Activated effector memory CD4-positive, alpha-beta T cell treated with Interleukin-2 at 50 U/mL for 16 hours (primary cell): ENCODE measurements at regions not wholly inside any gene's neighbourhood (a gene's known extent, or its start where the extent isn't known, plus 50 kb on each side); places are given as distances from the start of the nearest gene placed in this dataset.

Experiments
- DNase-seq: peaks from one replicate; pipeline ENCODE4 v3.0.0-alpha.2; 2020

DNA sequence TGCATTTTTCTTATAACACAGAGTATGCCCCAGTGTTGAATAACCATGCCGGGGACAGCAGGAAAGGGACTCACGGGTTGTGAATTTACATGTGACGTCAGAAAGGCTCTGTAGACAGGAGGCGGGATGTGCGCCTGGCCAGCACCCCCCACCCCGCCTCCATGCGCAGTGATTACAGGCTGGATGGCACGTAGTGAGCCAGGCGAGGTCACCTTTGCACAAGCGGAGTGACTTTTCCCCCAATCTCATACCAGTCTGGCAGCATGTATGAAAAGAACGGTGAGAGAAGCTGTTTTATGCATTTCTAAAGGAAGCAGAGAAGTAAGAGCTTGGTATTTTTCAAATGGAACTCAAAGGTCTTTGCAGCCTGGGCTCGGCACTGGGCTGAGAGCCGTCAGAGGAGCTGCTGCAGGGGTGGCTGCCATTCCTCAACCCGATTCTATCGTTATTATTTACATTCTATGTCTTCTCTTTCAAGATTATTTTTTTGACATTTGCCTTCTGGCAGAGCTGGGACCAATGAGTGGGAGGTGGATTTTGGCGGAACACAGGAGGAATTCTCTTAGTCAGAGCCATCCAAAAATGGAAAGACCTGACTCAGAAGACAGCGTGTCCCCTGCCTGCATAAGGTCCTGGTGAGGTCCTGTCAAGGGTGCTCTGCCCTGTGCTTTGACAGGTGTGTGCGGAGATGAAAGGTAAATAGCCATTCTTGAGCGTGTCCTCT, 115.6 kb upstream of the SLC45A1 start:
- no peak for DNase-seq

DNA sequence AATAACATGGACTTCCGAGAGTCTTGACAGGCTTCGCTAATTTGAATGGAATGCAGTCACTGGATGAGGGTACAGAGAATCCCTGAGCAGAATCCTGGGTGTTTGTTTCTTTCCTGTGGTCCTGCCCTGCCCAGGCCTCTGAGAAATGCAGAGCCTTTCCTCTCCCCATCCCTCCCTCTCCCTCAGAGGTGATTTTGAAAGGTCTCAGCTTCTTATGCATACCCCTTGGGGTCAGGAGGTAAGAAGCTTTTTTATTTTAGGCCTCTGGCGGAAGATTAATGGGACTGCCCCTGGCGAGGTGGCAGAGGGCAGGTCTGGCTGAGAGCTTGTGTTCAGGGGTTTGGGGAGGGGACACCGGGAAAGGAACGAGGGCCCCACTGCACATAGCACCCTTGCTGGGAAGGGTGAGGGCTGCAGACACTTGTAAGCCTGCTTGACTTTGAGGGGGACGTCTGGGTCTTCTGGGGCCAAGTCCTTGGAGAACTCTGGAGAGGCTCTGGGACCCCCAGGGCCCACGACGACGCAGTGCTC, 116.5 kb upstream of the SLC45A1 start:
- no peak for DNase-seq

DNA sequence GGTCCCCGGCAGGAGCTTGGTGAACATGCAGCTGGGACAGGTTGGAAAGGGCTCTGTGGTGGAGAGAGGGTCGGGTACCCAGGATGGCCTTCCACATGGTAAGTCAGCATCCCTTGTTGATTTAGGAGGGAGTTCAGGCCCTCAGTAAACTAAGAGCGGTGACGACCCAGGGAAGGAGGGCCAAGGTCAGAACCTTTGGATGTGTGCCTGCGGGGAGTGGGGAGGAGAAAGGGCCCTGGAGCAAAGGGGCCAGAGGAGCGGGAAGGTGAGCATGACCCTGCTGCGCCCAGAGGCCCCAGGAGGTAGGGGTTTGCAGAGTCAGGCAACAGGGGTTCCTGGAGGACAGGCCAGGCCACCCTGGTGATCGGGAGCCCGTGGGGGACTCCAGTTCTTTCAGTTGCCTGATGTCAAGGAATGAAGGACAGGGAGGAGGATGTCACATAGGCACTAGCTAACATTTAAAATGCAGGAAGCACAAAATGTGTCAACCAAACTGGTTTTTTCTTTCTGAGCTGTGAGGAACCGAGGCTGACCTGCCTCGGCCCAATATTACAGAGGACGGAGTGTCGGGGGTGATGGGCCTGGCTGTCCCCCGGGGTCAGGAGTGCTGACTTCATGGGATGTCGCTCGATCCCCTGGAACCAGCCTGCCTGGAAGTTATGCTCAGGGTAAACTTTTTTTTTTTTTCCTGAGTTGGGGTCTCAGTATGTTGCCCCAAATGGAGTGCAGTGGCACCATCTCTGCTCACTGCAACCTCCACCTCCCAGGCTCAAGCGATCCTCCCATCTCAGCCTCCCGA, 117.4 kb upstream of the SLC45A1 start:
- no peak for DNase-seq

DNA sequence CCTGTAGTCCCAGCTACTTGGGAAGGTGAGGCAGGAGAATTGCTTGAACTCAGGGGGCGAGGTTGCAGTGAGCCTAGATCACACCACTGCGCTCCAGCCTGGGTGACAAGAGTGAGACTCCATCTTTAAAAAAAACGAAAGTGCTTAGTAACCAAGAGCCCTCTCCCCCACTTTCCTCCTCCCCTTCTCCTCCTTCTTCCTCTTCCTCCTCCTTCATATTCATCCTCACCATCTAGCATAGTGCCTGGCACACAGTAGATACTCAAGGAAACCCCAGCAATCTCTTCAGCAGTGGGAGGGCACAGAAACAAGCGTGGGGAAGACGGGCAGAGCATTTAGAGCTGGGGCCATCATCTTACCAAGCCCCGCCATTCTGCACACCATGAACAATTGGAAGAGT, 119.4 kb upstream of the SLC45A1 start:
- DNase-seq, result no peak

DNA sequence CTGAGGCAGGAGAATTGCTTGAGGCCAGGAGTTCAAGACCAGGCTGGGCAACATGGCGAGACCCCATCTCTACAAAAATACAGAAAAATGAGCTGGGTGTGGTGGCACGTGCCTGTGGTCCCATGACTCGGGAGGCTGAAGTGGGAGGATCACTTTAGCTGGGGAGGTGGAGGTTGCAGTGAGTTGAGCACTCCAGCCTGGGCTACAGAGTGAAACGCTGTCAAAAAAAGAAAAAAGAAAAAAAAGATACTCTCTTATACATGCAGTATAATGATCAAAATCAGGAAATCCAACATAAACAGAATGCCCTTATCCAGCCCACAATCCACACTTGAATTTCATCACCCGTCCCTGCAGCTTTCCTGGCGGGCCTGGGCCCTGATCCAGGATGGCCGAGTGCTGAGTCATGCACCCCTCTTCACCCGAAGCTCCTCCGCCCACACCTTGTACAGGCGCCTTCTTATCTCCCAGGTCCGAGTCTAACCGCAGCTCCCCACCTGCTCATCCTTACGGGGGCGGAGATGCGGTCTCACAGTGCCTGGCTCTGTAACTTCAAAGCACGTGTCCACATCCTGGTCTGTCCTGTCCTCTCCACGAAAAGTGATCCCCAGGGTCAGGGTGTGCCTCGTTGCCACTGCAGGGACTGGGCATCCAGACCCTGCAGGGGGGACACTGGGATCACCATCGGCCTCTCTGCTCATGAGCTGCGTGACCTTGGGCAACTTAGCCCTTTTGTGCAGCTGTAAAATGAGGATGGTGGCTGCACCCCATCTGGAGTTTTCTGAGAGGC, 120.2 kb upstream of the SLC45A1 start:
- DNase-seq, result no peak

DNA sequence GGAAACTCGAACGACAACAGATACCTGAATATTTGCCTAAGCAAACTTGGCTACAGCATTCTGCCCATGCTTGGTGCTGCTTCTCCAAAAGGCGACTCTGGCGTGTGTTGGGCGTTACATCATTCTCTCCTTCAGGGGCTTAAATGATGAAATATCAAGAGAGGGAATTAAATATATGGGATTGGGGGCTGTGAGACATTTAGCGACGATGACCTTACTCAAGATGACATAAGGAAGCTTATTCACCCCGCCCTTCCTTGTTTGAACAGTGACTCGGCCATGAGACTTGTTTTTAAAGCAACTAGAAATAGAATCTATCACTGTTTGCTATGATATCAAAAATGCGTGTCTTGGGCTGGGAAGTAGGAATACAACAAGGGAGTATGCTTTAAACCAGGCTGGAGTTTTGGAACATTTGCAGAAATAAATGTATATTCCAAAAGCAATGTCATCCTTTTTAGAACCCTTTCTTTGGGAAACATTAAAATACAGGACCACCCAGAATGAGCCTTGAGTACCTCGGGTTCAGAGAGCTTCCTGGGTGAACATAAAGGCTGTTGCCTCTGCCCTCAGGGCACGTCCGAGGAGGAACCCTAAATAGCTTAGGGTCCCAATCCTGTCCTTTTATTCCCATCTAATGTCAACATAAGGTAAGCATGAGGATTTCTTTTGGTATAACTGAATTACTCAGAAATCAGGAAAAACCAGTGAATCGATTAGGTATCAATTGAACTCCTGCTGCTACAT, 123.3 kb upstream of the SLC45A1 start:
- no peak for DNase-seq

DNA sequence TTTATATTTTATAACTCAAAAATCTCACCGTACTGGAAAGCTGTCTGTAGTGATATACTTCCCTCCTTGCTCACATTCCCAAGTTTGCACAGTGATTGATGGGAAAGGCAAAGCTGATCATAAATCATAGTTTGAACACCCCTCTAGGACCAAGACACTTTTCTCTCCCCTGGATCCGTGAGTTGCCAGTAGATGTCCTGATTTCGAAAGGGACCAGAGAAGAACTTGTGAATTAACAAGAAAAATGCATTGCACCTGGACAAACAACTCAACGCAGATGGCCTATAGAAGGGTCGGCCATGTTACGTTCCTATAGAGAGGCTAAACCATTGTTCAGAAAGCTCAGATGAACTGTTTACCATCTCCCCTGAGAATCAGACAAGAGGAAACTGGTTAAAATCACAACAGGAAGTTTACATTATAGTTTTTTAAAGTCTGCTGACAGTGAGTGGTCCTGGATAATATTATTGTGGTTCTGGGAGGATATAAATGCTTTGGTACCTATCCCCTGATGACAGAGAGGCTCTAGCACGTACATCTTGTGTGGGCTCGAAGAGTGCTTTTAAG, 124.0 kb upstream of the SLC45A1 start:
- no peak for DNase-seq

DNA sequence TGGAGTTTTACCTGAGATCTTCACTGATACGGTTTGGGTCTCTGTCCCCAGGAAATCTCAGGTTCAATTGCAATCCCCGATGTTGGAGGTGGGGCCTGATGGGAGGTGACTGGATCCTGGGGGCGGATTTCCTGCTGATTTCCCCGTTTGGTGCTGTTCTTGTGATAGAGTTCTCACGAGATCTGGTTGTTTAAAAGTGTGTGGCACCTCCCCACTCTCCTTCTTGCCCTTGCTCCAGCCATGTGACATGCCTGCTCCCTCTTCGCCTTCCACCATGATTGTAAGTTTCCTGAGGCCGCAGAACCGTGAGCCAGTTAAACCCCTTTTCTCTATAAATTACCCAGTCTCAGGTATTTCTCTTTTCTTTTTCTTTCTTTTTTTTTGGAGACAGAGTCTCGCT, 126.4 kb upstream of the SLC45A1 start:
- DNase-seq, result no peak

DNA sequence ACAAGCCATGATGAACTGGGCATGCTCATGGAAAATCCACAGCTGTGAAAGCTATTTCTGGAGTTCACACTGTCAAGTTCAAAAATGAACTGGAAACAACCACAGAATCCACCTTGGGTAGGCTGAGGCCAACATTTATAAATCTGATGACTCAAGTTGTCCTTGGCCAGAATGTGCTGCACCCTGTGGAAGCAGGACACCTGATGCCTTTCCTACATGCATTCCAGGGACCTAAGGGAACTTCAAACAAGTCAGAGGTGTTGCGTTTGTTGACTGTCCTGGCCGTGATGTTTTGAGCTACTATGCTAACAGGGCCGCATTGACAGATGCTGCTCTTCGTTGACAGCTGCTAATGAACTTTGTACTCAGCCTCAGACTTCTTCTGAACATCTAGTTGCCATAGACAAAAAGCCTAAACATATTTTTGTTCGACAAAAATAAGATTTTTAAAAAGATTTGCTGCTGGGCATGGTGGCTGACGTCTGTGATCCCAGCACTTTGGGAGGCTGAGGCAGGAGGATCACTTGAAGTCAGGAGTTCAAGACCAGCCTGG, 127.9 kb upstream of the SLC45A1 start:
- no peak for DNase-seq

DNA sequence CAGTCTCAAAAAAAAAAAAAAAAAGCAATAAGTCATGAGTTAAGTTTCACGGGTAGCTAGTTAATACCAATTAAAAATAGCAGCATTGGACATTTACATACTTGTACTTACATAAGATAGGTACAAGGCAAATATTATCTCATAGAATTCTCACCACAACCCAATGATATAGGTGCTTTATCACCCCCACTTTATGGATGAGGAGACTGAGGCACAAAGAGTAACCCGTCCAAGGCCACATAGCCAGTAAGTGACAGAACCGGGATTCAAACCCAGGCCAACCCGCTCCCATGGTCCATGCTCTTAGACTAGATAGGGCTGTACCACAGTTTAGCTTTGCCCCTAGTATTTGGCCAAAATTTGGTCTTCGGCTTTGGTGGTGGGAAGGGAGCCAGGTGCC, 132.5 kb upstream of the SLC45A1 start:
- no peak for DNase-seq

DNA sequence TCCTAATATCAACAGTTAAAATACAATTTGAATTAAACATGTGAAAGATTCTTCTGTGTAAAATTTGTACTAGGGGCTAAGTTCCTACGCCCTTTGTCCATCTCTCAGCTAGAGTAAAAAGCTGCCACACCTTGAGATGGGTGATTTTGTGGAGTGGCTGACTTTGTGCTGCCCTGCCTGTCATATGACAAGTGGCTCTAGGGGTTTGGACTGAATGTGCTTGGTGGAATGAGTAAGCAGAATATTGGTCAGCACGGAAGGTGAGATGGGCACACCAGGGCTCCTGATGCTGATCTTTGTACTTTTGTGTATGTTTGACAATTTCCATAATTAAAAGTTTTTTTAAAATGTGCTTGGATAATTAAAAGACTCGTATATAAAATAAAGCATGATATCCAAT, 133.6 kb upstream of the SLC45A1 start:
- DNase-seq, result no peak

DNA sequence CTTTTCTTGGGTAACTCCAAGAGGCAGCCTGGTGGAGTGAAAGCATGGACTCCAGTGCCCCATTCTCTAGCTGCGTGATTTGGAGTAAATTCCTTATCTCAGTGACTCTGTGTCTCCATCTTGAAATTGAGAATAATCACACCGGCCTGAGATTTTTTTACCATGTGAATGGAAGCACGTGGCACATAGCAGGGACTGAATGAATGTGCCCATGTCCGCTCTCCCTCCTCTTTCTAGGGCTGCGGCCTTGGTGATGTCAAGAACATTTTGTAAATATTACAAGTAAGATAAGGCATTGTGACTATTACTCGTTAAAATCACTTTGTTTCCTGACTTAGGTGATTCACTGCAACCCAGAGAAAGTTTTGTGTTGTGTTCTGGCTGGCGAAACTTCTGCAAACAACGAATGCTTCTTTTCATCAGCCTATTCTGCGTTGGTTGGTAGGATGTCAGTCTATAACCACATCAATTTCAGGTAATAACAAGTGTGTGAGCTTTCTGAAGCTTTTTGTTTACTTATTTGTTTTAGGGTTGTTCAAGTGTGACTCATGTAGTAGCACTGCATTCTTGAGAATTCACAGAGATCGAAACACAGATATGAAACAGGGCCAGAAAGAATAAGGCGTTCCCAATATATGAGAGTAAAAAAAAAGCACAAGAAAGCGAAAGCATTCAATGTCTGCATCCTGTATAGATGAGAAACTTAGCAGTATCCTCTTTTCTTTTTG, 135.7 kb upstream of the SLC45A1 start:
- no peak for DNase-seq

DNA sequence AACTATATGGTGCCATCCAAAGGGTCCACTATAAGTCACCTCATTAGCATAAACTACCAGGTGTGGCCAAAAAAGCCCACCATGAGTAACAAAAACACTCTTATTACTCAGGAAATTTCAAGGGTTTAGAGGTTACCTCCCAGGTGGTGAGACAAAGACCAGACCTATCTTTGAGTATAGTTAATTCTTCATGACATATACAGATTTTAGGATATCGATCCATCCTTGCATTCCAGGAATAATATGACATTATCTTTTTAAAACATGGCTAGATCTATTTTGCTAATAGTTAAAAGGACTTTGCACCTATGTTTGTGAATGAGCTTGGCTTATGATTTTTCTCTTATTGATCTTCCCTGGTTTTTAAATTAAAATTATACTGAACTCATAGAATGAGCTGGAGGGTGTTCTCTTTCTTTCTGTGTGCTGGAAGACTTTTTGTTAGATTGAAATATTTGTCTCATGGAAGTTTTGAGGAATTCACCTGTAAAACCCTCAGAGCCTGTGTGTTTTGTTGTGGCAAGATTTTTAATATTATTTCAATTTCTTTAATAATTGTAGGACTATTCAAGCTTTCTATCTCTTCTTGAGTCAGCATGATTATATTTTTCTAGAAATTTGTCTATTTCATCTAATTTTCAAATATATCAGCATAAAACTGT, 138.7 kb upstream of the SLC45A1 start:
- DNase-seq, result no peak

DNA sequence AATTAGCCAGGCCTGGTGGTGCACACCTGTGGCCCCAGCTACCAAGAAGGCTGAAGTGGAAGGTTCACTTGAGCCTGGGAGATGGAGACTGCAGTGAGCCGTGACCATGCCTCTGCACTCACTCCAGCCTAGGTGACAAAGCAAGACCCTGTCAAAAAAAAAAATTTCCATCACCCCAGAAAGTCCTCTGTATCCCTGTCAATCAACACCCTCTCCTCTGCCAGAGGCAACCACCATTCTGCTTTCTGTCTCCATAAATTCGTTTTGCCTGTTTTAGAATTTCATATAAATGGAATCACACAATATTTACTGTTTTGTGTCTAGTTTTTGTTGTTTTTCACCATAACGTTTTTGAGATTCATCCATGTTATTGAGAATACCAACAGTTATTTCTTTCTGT, 141.6 kb upstream of the SLC45A1 start:
- no peak for DNase-seq

DNA sequence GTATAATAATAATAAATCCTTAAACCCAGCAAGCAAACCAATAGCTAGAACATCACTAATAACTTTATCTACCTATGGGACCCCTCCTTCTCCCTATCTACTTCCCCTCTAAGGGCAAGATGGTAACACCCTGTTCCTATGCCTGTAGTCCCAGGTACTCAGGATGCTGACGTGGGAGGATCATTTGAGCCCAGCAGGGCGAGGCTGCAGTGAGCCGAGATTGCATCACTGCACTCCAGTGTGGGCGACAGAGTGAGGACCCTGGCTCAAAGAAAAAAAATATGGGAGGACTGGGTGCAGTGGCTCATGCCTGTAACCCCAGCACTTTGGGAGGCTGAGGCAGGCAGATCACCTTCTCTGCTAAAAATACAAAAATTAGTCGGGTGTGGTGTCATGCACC, 143.1 kb upstream of the SLC45A1 start:
- no peak for DNase-seq

DNA sequence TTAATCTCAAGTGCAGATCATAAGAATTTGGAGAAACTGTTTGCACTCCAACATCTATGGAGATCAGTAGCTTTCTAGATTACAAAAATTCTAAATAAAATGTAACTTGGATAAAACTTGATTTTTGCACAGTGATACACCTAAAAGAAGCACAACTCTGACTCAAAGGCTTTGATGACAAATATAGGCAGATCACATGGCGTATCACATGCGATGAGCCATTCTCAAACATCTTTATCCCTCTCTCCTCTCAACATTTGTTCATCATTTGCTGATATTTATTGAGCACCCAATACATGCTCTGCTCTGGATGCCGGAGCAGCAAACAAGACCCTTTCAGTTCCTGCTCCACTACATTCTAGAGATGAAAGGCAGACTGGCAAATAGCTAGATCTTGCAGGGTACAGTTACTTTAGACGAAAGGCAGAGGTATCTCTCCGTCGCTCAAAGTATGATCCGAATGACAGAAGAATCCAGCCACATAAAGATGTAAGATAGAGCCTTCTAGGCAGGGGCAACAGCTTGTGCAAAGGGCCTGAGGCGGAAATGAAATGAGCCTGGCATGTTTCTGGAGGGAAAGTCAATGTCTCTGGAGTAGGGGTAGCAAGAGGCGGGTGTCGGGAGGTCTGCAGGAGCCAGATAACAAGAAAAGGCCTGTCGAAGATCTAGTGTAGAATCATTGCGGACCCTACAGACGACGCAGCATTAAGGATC, 145.8 kb upstream of the ERRFI1 start:
- no peak for DNase-seq

DNA sequence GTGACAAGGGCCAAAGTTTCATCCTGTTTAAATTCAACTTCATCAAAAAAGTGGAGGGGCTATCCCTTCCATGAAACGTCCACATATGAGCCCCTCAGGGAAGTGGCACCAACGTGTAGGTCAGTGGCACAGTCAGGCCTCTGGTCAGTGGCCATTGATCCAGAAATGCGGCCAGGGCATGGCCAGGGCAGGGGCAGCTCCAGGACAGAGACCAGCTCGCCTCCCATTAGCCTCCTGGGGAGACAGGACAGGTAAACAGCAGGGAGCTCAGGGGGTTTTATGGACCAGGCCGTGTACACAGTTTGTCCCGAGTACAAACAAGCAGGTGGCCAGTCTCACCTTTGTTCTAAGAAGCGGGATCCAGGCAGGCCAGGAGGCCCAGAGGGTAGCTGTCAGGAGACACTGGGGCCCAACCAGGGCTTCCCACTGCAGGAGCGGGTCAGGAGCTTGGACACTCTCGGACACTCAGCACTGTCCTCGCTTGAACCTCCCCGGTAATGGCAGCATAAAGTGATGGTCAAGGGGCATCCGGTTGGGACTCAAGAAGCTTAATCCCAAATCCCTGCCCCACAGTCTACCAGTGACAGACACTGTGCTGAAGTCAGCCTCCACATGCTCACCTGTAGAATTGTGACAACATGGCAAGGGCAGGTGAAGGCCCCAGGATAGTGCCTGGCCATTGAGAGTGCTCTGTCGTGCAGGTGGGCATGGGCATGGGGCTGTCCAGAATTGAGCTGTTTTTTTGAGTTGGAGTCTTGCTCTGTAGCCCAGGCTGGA, 144.1 kb upstream of the ERRFI1 start:
- DNase-seq, result no peak

DNA sequence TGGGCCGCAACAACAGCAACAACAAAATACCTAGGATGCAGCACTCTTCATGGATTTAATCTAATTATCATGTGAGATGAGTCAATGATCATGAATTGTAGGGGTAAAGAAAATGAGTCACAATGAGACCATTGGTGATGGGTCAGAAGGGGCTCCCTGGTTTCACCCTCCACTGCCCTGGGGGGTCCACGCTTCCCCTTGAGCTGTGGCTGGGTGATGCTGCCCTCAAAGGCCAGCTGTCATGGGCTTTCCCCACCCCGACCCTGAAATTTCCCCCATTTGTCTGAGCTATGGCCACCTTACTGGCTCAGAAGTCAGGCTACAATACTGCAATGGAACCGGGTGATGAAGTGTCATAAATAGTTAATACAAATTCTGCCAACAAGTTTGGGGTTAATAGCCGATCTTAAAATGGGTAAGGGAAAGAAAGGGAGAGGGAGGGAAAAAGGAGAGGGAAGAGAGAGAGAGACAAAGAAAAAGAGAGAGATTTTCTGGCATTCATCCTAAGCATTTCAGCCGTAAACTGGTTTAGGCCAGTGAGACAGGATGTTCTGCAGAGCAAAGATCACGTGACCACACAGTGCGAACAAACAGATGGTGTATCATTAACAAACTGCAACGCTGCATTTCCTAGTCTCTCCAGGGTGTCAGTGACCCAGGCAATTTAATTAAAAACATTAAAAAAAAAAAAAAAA, 143.4 kb upstream of the ERRFI1 start:
- peak; percentile 24 for DNase-seq

DNA sequence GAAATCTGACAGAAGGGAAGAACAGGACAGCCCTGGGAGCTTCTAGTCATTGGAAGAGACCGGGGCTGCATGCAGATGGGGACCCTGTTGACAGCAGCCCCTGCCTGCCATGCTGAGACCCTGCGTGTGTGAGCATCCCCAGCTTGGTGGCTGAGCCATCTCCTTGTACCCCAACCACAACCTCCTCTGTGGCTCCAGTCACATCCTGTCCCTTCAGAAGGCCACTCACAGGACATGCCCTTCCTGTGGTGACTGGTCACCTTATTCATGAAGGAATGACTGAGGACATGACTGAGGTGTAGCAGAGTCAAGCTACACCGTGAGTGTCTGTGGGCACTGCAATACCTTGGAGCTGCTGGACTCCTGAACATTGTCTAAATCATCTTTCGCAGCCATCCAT, 141.8 kb upstream of the ERRFI1 start:
- no peak for DNase-seq
